ENCODE measurements at regions not wholly inside any gene's neighbourhood (a gene's known extent, or its start where the extent isn't known, plus 50 kb on each side); places are given as distances from the start of the nearest gene placed in this dataset.

DNA sequence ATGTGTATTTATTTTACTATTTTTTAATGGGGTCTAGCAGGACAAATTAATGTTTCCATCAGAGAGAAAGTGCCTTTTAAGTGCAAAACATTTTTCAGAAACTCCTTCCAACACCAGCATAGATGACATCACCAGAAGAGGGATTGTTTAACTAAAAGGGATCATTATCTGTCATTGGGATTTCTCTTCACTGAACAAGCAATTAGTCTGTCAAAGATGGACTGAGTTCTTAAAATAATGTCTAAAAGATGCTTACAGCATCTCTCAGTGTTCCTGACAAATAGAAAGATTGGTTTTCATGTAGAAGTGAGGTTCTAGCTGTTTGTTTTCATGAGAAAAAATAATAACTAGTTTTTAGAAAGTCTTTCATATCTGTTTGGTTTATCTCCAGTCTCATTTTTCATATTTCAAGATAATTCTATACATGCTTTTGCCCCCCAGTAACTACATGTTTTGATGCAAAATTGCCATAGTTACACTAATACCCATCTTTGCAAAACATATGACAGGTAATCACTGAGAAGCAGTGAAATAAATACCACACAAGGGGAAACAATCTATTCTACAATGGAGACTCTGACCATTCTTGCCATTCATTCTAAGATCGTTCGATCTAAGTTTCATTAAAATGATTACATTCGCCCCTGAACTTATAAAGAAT, 850.3 kb downstream of the GALC start:
- TF ChIP-seq, protein P1, sequence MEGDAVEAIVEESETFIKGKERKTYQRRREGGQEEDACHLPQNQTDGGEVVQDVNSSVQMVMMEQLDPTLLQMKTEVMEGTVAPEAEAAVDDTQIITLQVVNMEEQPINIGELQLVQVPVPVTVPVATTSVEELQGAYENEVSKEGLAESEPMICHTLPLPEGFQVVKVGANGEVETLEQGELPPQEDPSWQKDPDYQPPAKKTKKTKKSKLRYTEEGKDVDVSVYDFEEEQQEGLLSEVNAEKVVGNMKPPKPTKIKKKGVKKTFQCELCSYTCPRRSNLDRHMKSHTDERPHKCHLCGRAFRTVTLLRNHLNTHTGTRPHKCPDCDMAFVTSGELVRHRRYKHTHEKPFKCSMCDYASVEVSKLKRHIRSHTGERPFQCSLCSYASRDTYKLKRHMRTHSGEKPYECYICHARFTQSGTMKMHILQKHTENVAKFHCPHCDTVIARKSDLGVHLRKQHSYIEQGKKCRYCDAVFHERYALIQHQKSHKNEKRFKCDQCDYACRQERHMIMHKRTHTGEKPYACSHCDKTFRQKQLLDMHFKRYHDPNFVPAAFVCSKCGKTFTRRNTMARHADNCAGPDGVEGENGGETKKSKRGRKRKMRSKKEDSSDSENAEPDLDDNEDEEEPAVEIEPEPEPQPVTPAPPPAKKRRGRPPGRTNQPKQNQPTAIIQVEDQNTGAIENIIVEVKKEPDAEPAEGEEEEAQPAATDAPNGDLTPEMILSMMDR (IDR thresholded peaks at IDR 0.05): no peak
- TF ChIP-seq POLR2A (IDR thresholded peaks at IDR 0.05) (no peak), POLR2AphosphoS5 (IDR thresholded peaks at IDR 0.05) (no peak)

Data from breast epithelium (tissue), 3 donors.